GM21390 (cell line): ENCODE measurements at regions not wholly inside any gene's neighbourhood (a gene's known extent, or its start where the extent isn't known, plus 50 kb on each side); places are given as distances from the start of the nearest gene placed in this dataset.
"Not testable (repeated sequence)": the region's sequence is repeated elsewhere in the genome, so short reads cannot be mapped to it uniquely, and the experiment has no call there.

Source experiments
- ATAC-seq: cut with Tn5 transposase; IDR thresholded peaks from one replicate; pipeline ENCODE4 v1.9.1; 2021; ENCODE audit not compliant: unreplicated experiment

DNA sequence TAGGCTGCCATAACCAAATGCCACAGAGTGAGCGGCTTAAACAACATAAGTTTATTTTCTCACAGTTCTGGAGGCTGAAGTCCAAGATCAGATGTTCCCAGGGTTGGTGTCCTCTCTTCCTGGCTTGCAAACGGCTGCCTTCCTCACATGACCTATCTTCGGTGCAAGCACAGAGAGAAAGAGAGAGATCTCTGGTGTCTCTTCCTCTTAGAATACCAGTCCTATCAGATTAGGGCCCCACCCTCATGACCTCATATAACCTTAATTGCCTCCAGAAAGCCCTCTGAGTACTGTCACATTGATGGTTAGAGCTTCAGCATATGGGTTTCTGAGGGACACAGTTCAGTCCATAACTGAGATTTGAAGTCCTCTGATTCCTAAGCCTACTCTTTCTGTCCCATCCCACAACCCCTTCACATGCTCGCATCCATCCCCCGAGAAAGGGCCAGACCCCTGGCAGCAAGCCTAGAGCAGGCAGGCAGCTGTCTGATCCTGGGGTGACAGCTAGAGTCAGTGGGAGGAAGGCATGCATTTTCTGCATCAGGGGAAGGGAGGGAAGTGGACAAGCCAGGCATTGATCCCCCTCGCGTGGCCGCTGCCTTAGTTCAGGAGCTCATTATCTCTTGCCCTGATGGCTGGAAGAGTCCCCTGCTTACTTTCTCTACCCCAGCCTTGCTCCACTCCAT lies 114.1 kb downstream of the FAR1 start:
- no peak for ATAC-seq

DNA sequence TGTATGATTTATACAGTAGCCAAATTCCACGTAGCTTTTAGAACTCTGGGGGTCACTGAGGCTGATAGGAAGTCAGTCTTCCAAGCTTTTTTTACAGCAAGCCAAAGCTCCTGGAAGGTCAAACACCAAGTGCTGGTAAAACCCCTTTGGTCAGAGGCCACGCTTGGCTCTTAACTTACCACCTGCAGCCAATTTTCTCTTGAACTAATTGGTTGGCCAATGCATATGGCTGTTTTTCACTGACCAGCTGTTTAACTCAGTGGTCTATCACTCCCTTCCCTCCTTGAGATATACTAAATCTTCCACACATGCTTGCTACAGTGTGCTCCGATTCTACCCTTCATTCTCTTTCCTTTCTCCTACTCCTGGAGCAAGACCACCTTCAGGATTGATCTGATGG lies 116.0 kb downstream of the FAR1 start:
- ATAC-seq, result no peak

DNA sequence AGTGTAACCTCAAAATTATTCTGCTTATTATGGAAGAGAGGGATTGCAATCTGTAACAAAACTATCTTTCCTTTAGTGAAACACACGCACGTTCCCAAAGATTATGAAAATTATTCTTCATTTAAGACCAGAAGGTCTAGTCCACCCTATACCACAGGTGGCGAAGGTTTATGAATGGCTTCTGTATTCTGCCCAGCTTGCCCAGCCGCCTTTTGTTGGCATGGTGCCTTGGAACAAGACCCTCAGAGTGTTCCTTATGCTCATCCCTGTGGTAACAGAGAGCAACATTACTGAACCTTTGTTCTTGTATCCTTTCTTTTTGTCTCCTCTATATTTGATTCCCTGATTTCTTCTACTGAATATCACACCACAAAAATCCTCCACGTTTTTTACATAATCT lies 116.4 kb downstream of the FAR1 start:
- no peak for ATAC-seq

DNA sequence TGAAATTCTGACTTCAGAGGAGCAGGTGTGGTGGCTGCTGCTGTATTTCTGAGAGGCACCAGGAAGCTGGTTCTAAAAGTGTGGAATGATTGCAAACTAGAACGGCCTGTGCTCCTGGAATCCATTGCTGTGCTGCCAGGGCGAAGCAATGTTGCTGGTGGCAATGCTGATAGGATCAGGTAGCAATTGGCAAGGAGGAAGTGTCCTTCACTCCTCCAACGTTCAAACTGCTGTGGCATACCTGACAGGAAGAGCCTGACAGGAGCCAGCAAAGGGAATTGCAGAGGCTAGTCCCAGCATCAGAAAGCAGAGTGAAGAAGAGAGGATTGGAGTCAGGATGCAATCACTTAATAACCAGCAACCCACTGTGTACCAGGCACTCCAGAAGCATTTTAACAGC lies 118.2 kb downstream of the FAR1 start:
- ATAC-seq, result no peak

DNA sequence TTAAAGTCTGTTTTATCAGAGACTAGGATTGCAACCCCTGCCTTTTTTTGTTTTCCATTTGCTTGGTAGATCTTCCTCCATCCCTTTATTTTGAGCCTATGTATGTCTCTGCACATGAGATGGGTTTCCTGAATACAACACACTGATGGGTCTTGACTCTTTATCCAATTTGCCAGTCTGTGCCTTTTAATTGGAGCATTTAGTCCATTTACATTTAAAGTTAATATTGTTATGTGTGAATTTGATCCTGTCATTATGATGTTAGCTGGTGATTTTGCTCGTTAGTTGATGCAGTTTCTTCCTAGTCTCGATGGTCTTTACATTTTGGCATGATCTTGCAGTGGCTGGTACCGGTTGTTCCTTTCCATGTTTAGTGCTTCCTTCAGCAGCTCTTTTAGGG lies 129.1 kb downstream of the FAR1 start:
- not testable (repeated sequence) for ATAC-seq

DNA sequence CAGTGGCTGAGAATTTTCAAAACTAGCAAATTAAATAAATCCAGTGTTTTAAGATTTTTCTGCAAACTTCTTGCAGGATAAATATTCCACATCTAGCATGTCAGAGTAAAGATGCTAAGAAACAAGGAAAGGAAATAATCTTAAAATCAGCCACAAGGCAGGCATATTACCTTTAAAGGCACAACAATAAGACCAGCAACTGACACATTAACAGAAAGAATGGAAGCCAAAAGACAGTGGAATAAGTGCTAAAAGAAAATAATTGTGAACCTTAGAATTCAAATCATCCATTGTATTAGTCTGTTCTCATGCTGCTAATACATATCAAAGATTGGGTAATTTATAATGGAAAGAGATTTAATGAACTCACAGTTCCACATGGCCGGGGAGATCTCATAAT lies 132.4 kb downstream of the FAR1 start:
- ATAC-seq, result no peak

DNA sequence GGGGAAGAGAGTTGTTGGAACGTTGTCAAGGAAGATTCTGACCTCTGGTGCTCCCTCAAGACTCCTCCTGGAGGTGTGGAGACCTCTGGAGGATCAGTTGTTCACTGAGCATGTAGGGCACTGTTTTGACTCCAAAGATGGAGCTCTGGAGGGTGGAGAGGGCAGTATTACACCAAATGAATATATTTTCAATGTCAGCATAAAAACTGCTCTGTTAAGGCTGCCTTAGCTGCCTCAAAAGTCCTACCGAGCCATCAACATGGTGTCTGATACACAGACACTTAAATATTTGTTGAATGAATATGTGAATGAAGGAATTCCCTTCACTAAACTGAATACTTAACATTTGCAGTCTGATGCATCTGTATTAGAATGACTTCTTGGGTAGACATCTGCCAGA lies 144.2 kb upstream of the SPON1 start:
- no peak for ATAC-seq

DNA sequence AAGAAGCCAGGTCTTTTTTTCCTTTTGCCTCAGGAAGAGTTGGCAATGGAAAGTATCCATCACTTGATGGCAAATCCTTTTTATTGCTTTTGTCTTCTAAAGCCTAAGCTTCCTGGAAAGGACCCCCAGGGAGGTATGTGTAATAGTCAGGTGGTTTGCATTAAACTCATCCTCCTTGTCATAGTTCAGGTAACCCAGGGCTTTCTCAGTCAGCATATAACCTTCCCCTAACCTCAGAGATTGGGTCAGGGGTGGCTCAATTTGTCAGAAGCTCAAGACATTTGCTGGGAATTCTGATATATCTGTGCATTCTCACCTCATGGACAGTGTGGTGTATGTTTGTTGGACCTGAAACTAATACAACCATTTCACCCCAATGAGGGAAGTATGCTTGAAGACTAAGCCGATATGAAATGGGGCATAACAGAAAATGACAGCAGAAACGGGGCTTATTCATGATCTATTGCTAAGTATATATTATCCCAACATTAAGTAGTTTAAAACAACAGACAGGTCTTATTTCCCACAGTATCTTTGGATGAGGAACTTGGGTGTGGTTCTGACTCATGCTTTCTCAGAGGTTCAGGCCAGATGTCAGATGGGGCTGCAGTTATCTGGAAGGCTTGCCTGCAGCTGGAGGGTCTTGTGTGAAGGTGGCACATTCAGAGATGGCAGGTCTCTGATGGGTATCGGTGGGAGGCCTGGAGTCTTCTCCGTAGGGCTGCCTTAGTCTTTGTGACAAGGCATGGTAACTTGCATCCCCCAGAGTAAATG lies 135.8 kb upstream of the SPON1 start:
- ATAC-seq, result no peak

DNA sequence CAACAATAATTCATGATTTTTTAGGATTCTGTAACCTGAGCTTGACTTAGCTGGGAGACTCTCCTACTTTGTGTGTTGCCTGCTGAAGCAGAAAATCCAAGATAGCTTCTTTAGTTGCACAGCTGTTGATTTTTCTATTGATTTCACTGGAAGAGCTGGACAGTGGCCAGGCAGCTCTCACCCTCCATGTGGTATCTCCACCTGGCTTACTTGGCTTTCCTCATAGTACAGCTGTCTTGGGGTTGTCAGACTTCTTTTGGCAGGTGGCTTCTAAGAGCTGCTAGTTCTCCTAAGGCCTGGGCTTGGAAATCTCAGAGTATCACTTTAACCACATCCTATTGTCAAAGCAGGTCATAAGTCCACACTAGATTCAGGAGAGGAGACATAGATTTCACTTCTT lies 130.8 kb upstream of the SPON1 start:
- no peak for ATAC-seq

DNA sequence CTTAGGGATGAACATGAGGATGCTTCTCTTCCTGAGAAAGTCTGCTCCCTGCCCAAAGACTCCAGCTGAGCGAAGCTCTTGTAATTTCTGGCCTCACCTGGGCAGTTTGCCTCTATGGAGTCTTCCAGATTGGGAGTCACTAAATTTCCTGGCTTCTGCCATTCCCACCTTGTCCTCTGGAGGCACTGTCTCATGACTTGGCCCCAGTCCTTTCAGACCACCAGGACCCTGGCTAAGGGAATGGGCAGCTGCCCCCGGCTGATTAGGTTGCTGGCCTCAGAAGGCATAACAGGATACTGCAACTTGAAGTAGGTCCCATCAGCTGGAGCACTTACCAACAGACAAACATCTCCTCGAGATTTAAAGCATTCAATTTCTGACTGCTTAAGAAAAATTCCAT lies 128.1 kb upstream of the SPON1 start:
- ATAC-seq, result no peak

DNA sequence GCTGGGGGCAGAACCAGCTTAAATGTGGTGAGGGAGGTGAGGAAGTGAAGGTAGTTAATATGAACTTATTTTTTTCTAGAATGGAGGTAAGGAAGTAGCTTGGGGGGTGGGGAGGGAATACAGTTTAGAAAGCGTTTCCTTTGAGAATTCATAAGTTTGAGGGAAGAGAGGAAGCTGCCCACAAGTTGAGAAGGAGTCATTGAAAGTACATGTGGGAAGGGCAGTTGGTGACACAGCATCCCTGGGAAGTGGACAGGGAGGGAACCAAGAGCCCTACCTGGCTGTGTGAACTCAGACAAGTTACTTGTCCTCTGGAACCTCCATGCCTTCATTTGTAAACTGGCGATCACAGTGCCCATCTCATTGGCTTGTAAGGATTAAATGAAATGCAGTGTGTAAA lies 125.9 kb upstream of the SPON1 start:
- ATAC-seq, result no peak

DNA sequence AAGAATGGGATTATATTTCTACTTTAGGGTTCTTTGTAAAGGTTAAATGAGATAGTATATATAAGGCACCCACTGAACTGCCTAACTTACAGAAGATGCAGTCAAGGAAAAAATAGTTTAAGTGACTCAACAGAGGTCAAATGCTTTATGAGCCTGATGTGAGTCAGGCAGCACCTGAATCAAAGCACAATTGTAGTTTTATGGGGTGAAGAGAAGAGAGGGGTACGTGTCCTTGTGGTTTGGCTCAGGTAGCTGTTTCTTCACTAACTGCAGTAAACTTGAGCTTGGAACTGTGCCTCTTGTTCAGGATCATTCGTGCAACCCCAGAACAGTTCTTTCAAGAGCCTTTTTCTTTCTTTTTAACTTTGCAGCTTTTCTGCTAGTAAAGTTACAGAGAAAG lies 125.2 kb upstream of the SPON1 start:
- no peak for ATAC-seq

DNA sequence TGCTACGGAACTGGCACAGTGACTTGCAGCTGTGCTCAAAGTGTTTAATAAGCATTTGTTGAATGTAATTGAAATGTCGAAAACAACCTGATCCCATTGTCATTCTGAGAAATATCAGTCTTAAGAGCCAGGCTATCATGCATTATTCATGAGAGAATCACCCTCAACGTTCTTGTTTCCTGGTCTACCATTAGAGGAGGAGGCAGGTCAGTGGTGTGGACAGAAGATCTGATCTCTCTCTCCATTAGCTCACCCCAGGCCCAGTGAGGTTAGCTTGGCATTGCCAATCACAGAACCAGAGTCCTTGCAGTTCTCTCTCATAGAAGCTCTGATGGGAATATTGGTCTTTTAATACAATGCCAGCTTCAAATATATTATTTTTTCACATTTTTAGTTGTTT lies 121.1 kb upstream of the SPON1 start:
- ATAC-seq, result no peak

DNA sequence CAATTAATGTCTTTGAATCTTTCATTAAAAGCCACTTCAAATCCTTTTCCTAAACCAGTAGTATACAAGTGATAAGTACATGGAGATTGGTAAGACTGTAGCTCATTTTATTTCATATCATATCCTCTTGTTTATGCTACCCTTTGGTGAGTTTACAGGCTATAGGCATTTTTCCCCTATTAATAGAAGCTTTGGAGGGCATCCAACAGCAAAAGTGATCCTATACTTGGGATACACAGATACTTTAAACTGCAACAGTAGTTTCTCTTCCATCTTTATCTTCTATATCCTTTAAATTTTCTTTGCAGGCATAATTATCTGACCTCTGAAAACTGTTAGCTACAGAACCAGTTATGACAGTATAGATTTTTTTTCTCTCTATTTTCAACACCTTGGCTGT lies 114.5 kb upstream of the SPON1 start:
- ATAC-seq, result no peak

DNA sequence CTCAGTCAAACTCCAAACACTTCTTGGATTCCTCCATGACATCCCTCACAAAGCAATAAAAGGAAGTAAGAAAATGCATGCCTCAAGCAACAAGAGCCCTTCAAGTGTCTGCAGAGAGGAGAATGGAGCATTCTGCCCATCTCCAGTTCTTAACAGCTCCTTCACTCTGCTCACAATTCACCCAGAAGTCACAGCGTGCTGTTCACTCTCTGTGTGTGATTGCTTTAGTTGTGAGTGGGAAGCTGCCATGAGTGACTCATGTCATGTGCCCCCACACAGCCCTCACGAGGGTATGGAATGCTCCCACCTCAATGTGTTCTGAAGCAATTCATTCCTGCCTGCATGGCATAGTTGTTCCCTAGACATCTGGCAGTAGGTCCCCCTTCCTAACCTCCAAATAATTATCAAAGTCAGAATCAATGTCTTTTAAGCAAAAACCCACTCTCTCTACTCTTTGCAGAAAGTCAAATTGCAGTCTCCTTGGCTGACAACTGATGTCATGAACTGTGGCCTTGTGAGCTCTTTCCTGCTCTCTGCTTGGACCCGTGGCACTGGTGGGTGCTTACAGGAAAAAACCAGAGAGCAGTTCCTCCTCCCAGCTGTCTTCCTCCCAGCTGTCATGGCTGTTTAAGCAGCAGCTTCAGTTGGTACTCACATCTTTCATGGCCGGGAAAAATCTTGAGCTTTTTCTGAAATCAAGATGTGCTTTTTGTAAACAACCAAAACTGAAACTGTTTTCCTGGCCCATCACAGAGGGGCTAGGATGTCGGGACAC lies 112.1 kb upstream of the SPON1 start:
- ATAC-seq, result no peak

DNA sequence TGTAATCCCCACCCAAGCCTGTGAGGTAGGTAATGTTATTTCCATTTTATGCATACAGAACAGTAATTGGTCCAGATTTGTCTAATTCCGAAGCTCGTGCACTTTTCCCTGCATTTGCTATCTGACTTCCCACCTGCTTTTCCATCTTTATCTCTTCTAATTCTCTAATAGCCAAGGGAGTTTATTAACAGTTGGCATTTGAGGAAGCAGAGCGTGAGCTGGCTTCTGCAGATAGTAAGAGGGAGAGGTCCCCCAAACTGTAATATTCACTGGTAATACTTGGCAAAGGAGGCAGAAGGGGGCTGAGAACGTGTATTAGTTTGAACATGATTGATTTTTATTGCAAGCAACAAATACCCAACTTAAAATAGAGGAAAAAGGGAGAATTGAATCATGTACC lies 110.8 kb upstream of the SPON1 start:
- ATAC-seq, result no peak

DNA sequence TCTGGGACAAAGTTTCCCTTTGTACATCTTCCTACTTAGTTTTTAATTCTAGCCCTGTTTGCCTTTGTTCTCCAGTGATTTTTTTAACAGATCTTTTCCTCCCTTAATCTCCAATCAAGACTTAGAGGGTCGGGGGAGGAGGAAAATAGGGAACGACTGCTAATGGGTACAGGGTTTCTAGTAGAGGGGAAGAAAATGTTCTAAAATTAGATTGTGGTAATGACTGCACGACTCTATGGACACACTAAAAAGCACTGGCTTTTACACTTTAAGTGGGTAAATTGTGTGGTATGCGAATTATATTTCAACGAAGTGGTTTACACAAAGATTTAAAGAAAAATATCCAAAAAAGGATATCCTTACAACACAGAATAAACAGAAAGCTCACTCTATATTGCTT lies 110.0 kb upstream of the SPON1 start:
- ATAC-seq, result no peak

DNA sequence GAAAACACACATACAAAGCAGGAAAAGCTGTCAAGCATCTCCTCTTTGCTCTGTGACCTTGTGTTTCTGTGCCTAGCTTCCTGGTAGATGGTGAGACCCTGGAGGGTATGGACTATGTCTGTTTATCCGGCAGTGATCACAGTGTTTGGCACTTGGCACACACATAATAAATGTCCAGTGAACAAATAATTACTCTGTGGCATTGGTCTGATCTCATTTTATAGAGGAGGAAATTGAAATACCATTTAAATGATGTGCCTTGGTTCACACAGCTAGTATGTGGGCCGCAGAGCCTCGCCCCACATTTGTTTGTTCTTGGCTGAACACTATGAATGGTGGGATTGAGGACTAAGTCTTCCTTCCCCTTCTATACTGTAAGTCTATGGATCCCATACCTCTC lies 104.7 kb upstream of the SPON1 start:
- no peak for ATAC-seq

DNA sequence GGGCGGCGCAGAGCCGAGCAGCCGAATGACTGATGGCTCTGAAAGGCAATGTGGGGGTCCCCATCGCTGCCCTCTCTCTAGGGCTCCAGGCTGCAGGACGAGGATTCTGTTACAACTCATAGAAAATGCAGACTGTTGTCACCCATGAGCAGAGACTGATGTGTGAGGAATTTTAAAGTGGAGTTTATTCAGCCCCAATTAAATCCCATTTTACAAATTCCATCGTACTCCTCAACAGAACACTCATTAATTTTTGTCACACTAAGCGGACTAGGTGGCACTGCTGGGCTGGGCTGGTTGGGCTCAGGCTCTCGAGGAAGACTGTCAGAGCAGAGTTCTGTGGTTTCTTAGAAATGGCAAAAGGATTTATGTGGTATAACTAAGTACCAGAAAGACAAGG lies 102.6 kb upstream of the SPON1 start:
- ATAC-seq, result no peak

DNA sequence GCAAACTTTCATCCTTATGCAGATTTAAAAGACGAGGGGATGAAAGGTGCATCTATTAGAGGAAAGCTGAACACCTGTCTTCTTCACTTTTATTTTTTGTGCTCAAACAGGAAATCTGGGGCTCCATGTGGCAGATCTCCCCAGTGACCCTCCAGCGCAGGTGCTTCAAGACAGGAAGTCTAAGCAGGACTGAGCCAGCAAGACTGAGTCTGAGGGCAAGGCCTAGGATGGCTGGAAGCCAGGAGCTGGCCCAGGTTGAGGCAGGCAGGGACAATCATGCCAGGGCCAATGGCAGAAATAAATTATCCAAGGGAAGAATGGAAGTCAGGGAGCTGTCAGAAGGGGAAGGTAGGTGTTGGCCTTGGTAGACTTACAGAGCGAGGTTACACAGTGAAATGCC lies 101.1 kb upstream of the SPON1 start:
- ATAC-seq, result no peak

DNA sequence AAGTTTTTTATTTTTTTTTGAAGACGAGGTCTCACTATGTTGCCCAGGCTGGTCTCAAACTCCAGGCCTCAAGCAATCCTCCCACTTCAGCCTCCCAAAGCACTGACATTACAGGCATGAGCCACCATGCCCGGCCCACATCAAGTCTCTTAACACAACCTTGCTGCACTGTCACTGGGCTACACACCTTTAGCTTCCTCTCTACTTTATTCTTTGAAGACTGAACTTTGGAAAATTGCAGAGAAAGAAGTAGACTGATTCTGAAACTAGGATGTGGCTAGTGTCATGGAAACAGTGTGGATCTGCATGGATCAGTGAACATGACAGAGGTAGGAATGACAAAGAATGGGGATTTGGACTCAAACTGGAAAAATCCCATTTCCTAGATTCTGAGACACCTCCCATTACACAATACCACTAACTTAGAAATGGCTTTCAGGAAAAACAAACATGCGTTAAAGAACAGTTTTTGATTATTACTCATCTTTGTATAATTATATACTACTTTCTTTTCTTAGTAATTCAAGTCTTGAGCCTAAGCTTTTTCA lies 99.6 kb upstream of the SPON1 start:
- no peak for ATAC-seq
